Effector memory CD4-positive, alpha-beta T cell (primary cell): ENCODE measurements at regions not wholly inside any gene's neighbourhood (a gene's known extent, or its start where the extent isn't known, plus 50 kb on each side); places are given as distances from the start of the nearest gene placed in this dataset.

ENCODE experiments used
- DNase-seq, 3 donors: peaks; one replicate each; pipeline ENCODE4 v3.0.0-alpha.2; 2020
- H3K27ac ChIP-seq: 2 replicates; pipeline ENCODE4 v1.7.0; 2013; ENCODE audit warnings: mild to moderate bottlenecking, low read length, moderate library complexity; ENCODE audit not compliant: insufficient read depth, poor library complexity, severe bottlenecking
- H3K27me3 ChIP-seq: replicated peaks from 2 replicates; pipeline ENCODE4 v1.7.0; 2013; ENCODE audit warnings: mild to moderate bottlenecking, low read length; ENCODE audit not compliant: insufficient read depth, control insufficient read depth, poor library complexity, severe bottlenecking
- H3K36me3 ChIP-seq: 2 replicates; pipeline ENCODE4 v1.7.0; 2013; ENCODE audit warnings: mild to moderate bottlenecking, low read length, moderate library complexity; ENCODE audit not compliant: control insufficient read depth, insufficient read depth
- H3K4me1 ChIP-seq: 2 replicates; pipeline ENCODE4 v1.7.0; 2013; ENCODE audit warnings: low read length, mild to moderate bottlenecking; ENCODE audit not compliant: control insufficient read depth, insufficient read depth, poor library complexity, severe bottlenecking
- H3K4me3 ChIP-seq: 2 replicates; pipeline ENCODE4 v1.7.0; 2013; ENCODE audit warnings: low read length, low read depth, mild to moderate bottlenecking; ENCODE audit not compliant: insufficient read depth, poor library complexity, severe bottlenecking
- H3K9me3 ChIP-seq: 2 replicates; pipeline ENCODE4 v1.7.0; 2013; ENCODE audit warnings: mild to moderate bottlenecking, low read length, moderate library complexity; ENCODE audit not compliant: control insufficient read depth

DNA sequence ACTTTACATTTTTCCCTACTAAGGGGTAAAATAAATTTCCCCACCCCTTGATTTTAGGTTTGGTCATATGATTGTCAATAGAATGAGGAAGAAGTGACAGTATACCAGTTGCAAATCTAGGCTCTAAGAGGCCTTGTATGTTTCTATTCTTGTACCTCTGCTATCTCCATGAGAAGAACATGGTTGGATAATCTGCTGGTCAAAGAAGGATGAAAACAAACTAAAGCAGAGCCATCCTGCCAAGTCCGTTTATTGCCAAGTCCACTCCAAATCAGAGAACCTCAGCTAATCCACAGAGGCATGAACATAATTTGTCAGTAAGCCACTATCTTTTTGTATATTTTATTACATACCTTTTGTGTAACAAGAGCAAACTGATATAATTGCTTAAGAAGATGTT is 98.0 kb downstream of the CRPPA start:
- Histone ChIP-seq H3K4me1 (no peaks in the 10 kb centered on the region), H3K9me3 (no peaks in the 10 kb centered on the region), H3K27ac (no peak overlapping the region), H3K27me3 (no peaks in the 10 kb centered on the region), H3K4me3 (no peak overlapping the region), H3K36me3 (no peaks in the 10 kb centered on the region)
- no peak for DNase-seq

DNA sequence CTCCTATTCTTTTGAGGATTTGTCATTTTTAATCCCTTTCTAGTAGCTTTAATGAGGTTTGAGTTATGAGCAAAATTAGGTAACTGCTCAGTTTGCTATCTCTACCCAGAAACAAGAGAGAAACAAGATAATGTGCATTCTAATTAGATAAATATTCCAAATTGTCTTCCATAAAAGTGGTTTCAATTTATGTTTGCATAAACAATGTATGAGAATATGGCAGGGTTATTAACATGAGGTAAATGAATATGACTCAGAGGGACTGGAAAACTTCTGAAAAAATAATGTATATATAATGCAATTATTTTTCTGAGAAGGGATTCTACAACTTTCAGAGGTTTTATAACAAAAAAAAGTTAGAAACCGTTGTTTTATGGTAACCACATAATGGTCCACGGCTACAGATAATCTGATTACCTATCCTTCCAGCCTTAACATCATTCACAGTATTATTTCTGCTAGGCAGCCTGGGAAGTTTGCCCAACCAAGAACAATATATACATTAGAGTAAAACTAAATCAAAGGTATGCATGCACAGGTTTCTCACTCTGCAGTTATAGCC is 101.2 kb downstream of the CRPPA start:
- no peak overlapping the region for H3K27ac ChIP-seq
- H3K36me3 ChIP-seq = no peaks in the 10 kb centered on the region
- DNase-seq = no peak
- H3K9me3 ChIP-seq = no peaks in the 10 kb centered on the region
- H3K4me1 ChIP-seq = no peaks in the 10 kb centered on the region
- H3K27me3 ChIP-seq = no peaks in the 10 kb centered on the region
- no peak overlapping the region for H3K4me3 ChIP-seq

DNA sequence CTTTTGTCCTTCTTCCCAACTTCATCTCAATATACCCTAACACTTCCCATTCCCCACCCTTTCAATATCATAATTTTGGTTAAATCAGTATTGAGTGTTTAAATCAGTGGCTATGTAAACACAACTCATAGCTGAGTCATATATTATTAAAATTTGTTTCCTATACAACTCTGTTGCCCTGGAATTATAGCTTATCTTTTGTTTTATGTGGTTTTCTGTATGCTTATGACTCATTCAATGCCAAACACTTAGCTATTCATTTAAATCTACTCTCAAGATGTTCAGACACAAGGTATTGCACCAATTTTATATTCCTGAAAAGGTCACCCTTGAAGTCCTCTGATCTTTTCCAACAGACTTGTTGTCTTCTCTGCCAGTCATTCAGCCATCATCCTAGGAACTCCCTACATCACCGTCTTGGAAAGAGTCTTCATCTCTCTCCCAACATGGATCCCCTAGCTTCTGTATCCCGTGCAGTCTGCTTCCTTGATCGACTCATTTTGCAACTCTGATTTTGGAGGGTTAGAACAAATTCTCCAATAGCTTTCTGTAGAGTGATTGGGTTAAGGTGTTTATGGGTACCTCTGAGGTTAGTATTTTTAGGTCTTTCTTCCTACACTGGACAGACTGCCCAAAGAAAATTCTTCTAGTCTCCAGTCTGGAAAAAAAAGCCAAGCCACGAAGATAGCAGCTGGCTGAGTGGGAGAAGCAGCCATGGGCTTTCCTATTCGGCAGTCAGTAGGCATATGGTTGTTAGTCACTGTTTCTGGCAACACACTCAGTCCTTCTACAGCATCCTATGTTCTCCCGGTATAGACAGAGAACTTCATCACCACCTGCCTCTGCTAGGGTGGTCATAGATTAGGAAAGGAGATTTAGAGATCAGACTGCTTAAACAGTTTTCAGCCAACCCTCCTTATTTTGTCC is 102.1 kb downstream of the CRPPA start:
- Histone ChIP-seq H3K4me1 (no peaks in the 10 kb centered on the region), H3K27ac (no peak overlapping the region), H3K4me3 (no peak overlapping the region), H3K36me3 (no peaks in the 10 kb centered on the region), H3K27me3 (no peaks in the 10 kb centered on the region), H3K9me3 (no peaks in the 10 kb centered on the region)
- no peak for DNase-seq

DNA sequence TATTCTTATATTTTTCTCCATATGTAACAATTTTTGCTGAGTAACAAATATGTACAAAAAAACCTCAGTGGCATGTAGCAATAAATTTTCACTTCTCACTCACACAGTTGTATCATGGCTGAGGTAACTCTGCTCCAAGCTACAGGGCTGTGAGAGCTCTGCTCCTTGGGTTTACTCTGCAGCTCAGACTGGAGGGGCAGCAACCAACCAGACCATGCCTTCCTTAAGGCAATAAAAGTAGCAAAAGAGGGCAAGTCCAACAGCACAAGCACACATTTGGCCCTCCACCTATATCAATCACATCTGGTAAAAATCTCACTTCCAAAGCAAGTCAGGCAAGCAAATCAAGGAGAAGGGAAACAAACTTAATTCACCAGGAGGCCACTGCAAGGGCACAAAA is 102.9 kb downstream of the CRPPA start:
- Histone ChIP-seq H3K9me3 (no peaks in the 10 kb centered on the region), H3K27ac (no peak overlapping the region)

DNA sequence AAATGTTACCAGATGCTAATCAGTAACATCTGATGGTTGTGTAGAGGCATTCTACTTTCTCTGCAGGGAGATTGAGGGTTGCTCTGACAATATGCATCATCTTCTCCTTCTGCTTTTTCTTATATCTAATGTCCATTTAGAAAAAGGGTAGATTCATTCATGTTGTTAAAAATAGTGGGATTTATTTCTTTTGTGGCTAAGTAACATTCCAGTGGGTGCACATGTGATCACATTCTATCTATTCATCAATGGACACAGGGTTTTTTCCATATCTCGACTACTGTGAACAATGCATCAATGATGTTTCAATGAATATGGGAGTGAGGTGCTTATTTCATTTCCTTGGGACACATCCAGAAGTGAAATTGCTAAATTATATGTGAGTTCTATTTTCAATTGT is 103.9 kb downstream of the CRPPA start:
- no peaks in the 10 kb centered on the region for H3K4me1 ChIP-seq
- H3K9me3 ChIP-seq = no peaks in the 10 kb centered on the region
- H3K27ac ChIP-seq = no peak overlapping the region
- H3K36me3 ChIP-seq = no peaks in the 10 kb centered on the region
- DNase-seq = no peak
- H3K4me3 ChIP-seq = no peak overlapping the region
- no peaks in the 10 kb centered on the region for H3K27me3 ChIP-seq

More for the DNA sequence above, 102.9 kb downstream of the CRPPA start:
- Histone ChIP-seq H3K4me1 (no peaks in the 10 kb centered on the region), H3K36me3 (no peaks in the 10 kb centered on the region), H3K4me3 (no peak overlapping the region), H3K27me3 (no peaks in the 10 kb centered on the region)
- DNase-seq = no peak

DNA sequence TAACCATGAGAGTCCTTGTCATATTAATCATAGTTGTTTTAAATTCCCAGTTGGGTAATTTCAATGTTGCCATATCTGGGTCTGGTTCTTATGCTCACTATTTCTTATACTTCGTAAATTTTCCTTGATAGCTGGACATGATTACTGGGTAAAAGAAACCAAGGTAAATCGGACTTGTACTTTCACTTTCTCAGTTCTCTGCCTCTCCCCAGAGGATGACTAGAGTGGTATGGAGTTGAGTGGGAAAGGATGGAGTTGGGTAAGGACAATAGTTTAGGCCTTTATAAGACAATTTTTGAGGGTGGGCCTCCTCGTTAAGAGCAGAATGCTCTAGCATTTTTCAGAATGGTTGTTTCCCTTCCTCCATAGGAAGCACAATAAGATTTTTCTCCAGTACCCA is 106.1 kb downstream of the CRPPA start:
- DNase-seq = no peak
- no peaks in the 10 kb centered on the region for H3K4me1 ChIP-seq
- no peaks in the 10 kb centered on the region for H3K36me3 ChIP-seq
- no peak overlapping the region for H3K27ac ChIP-seq
- H3K4me3 ChIP-seq = no peak overlapping the region
- H3K9me3 ChIP-seq = no peaks in the 10 kb centered on the region
- H3K27me3 ChIP-seq = no peaks in the 10 kb centered on the region

DNA sequence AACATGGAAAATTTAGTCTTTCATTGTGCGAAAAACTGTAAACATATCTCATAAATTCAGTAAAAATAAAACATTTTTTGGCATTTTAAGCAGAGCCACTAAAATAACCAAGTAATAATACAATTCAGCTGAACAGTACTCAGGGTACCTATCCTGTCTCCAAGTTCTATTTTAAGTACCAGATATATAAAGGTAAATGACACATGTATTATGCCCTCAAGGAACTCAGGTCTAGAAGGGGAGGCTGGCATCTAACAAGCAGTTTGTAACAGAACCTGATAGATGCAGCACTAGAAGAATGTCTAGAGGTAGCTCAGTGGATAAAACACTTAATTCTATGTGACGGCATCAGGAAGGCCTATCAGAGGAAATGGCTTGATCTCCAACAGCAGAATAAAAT is 112.2 kb downstream of the CRPPA start:
- Histone ChIP-seq H3K4me1 (no peaks in the 10 kb centered on the region), H3K36me3 (no peaks in the 10 kb centered on the region), H3K27me3 (no peaks in the 10 kb centered on the region), H3K9me3 (no peaks in the 10 kb centered on the region), H3K4me3 (no peak overlapping the region), H3K27ac (no peak overlapping the region)
- no peak for DNase-seq

DNA sequence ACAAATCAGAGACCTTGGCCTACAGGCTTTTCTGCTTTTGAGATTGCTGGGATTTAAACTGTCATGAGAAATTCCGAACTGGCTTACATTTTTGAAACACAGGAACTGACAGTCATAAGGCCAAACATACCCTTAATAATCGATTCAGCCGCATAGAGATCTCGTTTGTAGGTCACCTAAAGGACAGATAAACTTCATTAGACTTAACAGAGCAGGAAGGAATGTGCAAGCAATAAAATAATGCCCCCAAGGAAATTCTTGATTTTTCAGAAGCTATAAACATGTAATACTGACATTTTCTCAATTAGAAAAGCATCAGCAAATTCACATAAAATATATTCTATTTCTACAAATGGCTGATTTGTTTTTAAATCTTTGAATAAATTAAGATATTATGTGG is 120.0 kb downstream of the CRPPA start:
- H3K4me3 ChIP-seq = no peak overlapping the region
- no peaks in the 10 kb centered on the region for H3K9me3 ChIP-seq
- no peaks in the 10 kb centered on the region for H3K4me1 ChIP-seq
- DNase-seq = no peak
- H3K27me3 ChIP-seq = no peaks in the 10 kb centered on the region
- no peak overlapping the region for H3K27ac ChIP-seq
- H3K36me3 ChIP-seq = no peaks in the 10 kb centered on the region

DNA sequence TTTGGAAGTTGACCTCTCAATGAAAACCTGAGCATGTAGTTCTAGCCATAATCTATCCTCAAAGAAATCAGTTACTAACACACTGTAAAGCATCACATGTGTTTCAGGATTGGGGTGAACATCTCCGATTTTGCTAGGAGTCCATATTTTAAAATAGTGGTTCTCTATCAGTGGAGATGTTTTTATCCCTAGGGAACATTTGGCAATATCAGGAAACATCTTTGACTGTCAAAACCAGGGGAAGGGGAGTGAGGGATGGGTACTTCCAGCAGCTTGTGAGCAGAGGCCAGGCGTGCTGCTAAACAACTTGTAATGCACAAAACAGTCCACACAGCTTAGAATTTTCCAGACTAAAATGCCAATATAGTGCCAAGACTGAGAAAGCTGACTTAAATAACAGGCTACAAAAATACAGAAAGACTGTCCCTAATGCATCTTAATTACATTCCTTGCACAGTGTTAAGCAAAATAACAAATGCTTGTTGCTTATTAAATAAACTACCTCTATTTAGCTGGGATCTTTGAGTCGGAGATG is 120.9 kb downstream of the CRPPA start:
- no peaks in the 10 kb centered on the region for H3K4me1 ChIP-seq
- DNase-seq = no peak
- no peaks in the 10 kb centered on the region for H3K9me3 ChIP-seq
- H3K27me3 ChIP-seq = no peaks in the 10 kb centered on the region
- H3K4me3 ChIP-seq = no peak overlapping the region
- no peaks in the 10 kb centered on the region for H3K36me3 ChIP-seq
- no peak overlapping the region for H3K27ac ChIP-seq

DNA sequence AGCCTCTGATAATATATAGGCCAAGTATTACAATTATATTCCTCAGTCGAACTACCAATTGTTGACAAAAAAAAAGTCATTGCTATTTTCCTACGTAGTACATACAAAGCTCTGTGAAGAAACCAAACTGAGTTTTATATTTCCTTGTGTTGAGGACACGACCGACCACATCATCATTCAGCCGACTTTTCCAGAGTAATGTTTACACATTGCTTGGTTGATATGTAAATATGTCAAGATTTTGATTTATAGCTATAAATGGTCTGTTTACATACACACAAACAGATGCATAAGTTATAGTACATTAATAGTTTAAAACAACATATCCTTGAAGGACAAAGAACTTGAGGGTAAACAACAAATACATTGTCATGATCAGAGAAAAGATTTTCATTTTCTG is 121.5 kb downstream of the CRPPA start:
- DNase-seq = no peak
- no peaks in the 10 kb centered on the region for H3K36me3 ChIP-seq
- no peak overlapping the region for H3K4me3 ChIP-seq
- H3K27ac ChIP-seq = no peak overlapping the region
- H3K4me1 ChIP-seq = no peaks in the 10 kb centered on the region
- H3K27me3 ChIP-seq = no peaks in the 10 kb centered on the region
- no peaks in the 10 kb centered on the region for H3K9me3 ChIP-seq
